ENCODE measurements at regions not wholly inside any gene's neighbourhood (a gene's known extent, or its start where the extent isn't known, plus 50 kb on each side); places are given as distances from the start of the nearest gene placed in this dataset.
"Not testable (repeated sequence)": the region's sequence is repeated elsewhere in the genome, so short reads cannot be mapped to it uniquely, and the experiment has no call there.

DNA sequence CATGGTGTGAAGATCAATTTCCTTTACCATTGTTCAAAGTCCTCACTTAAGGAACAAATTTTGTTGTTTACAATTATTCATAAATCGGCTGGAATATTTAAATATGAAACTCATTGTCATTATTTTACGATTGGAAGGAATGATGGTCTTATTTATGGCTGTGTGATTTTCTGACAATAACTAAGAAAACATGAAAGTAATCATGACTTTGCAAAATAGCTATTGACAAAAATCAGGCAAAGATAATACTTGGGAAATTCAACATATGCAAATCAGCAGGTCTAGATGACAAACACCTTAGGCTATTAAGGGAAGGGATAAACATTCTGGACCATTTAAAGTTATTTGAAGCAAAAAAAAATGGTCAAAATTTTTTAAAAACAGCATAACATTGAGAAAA is 654.8 kb upstream of the CNTN5 start:
- H3K9me3 ChIP-seq: no peaks in the 10 kb centered on the region
- no peaks in the 10 kb centered on the region for H3K27me3 ChIP-seq
- TF ChIP-seq, protein P1, sequence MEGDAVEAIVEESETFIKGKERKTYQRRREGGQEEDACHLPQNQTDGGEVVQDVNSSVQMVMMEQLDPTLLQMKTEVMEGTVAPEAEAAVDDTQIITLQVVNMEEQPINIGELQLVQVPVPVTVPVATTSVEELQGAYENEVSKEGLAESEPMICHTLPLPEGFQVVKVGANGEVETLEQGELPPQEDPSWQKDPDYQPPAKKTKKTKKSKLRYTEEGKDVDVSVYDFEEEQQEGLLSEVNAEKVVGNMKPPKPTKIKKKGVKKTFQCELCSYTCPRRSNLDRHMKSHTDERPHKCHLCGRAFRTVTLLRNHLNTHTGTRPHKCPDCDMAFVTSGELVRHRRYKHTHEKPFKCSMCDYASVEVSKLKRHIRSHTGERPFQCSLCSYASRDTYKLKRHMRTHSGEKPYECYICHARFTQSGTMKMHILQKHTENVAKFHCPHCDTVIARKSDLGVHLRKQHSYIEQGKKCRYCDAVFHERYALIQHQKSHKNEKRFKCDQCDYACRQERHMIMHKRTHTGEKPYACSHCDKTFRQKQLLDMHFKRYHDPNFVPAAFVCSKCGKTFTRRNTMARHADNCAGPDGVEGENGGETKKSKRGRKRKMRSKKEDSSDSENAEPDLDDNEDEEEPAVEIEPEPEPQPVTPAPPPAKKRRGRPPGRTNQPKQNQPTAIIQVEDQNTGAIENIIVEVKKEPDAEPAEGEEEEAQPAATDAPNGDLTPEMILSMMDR (IDR thresholded peaks at IDR 0.05; ENCODE audit: low read depth, low read length): no peak
- no peaks in the 10 kb centered on the region for H3K4me1 ChIP-seq
- H3K36me3 ChIP-seq: no peaks in the 10 kb centered on the region
- DNase-seq: no peak
- H3K4me3 ChIP-seq (ENCODE audit: low read depth, low read length): no peak overlapping the region

DNA sequence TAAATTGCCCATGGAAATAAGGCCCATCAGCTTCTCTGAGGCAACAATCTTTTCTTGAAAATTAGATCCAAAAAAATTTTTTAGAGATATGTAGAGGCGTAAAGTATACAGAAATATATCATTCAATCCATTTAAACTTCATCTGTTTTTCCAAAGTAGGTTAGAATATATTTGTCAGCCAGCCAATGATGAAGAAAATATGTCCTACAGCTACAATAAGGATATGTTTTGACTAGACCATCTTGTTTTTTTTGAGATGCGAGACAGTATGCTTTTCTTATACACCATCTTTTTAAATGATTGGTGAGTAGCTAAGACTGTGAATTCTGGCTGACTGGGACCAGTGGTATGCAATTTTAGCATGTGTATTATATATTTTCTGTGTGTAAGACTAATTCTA is 630.4 kb upstream of the CNTN5 start:
- Histone ChIP-seq H3K4me1 (no peaks in the 10 kb centered on the region), H3K36me3 (no peaks in the 10 kb centered on the region), H3K4me3 (ENCODE audit: low read depth, low read length) (no peak overlapping the region), H3K9me3 (no peaks in the 10 kb centered on the region; the same call in 1 of the 2 replicates), H3K27me3 (no peaks in the 10 kb centered on the region)
- no peak for DNase-seq
- TF ChIP-seq, protein P1 (IDR thresholded peaks at IDR 0.05; ENCODE audit: low read depth, low read length): no peak

DNA sequence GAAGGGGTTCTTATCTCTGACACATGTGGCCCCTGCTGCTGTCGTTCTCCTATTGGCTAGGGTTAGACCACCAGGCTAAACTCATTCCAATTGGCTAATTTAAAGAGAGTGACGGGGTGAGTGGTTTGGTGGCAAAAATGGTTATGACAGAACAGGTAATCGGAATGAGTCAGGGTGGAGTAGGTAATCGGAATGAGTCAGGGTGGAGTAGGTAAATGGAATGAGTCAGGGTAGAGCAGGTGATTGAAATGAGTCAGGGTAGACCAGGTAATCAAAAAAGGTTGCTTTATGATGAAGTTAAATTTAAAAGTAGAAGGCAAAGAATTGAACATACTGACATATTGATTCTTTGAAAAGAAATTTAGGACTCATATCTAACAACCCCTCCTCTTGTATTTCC is 626.2 kb upstream of the CNTN5 start:
- not testable (repeated sequence) for H3K9me3 ChIP-seq; H3K4me3 ChIP-seq (ENCODE audit: low read depth, low read length); H3K27me3 ChIP-seq; DNase-seq; H3K4me1 ChIP-seq; H3K36me3 ChIP-seq

DNA sequence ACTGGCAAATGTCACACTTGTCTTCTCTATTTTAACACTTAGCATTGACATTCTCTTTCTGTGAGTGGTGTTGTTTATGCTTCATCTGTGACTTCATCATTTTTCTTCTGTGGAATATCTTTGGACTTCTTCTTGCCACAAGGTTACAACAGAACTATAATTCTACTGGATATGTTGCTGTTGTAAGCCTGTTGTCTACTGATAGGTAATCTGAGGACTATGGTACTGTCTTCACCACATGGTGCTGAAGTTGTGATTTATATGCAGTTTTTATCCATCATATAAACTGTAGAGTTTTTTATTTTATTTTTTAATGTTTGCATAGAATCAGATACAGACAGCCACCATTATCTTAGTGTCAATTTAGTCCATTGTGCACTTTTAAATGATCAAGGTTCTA is 622.2 kb upstream of the CNTN5 start:
- TF ChIP-seq, protein P1 (IDR thresholded peaks at IDR 0.05; ENCODE audit: low read depth, low read length): no peak
- Histone ChIP-seq H3K27me3 (no peaks in the 10 kb centered on the region), H3K4me1 (no peaks in the 10 kb centered on the region), H3K4me3 (ENCODE audit: low read depth, low read length) (no peak overlapping the region), H3K36me3 (no peaks in the 10 kb centered on the region), H3K9me3 (no peaks in the 10 kb centered on the region)
- no peak for DNase-seq

DNA sequence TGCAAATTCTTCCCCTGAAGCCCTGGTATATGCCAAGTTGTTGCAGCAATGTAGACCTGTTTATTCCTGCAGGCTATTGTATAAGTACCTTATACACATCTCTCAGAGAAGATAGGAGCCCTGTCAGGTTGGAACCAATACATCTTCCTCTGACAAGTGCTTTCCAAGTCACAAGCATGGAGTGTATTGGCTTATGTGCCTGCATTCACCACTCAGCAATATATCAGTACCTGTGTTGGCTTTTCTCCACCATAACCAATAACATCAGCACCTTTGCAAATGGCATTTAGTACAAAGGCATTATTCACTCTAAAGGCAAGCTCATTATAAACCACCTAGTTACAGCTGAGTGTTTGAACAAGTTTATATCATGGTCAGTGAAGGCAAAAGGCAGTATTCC is 611.7 kb upstream of the CNTN5 start:
- no peaks in the 10 kb centered on the region for H3K36me3 ChIP-seq
- TF ChIP-seq, protein P1 (IDR thresholded peaks at IDR 0.05; ENCODE audit: low read depth, low read length): no peak
- no peaks in the 10 kb centered on the region for H3K27me3 ChIP-seq
- no peaks in the 10 kb centered on the region for H3K9me3 ChIP-seq
- no peak for DNase-seq
- no peak overlapping the region for H3K4me3 ChIP-seq (ENCODE audit: low read depth, low read length)
- no peaks in the 10 kb centered on the region for H3K4me1 ChIP-seq

DNA sequence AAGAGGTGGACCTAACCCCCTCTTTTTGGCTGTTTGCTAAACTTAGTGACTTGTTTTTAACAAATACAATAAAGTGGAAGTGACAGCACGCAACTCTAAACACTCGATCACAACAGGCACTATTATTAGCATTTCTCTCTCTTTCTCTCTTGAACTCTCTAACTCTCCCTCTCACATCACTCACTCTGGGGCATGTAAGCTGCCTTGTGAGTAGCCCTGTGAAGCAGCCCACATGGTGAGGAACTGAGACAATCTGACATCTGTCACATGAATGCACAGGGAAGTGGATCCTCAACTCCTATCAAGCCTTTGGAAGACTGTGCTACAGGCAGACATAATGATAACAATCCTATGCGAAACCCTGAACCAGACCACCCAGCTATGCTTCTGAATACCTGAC is 609.0 kb upstream of the CNTN5 start:
- DNase-seq: no peak
- TF ChIP-seq, protein P1 (IDR thresholded peaks at IDR 0.05; ENCODE audit: low read depth, low read length): no peak
- Histone ChIP-seq H3K9me3 (no peaks in the 10 kb centered on the region), H3K4me1 (no peaks in the 10 kb centered on the region), H3K4me3 (ENCODE audit: low read depth, low read length) (no peak overlapping the region), H3K27me3 (no peaks in the 10 kb centered on the region), H3K36me3 (no peaks in the 10 kb centered on the region)

DNA sequence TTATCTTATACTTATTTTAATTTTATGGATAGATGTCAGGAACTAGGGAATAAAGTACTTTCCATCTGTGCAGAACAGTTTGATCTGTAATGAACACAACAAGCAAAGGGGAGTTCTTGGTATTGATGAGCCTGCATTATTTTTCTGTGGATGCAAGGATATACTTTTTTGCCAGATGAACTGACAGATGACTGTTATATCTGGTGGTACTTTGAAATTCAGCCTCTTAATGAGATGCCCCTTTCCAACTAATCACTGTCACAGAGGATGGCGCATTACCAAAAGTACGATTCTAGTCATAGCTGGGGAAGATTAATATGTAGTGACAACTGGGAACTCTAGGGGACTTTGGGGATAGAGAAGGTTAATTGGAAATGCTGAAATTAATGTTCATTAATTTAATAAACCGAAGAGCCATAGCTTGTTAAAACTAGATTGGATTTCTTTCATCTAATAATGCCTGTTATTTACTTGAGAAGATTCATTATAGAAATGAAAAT is 603.4 kb upstream of the CNTN5 start:
- Histone ChIP-seq H3K27me3 (no peaks in the 10 kb centered on the region), H3K4me1 (no peaks in the 10 kb centered on the region), H3K36me3 (no peaks in the 10 kb centered on the region), H3K9me3 (no peaks in the 10 kb centered on the region), H3K4me3 (ENCODE audit: low read depth, low read length) (no peak overlapping the region)
- no peak for DNase-seq
- TF ChIP-seq, protein P1 (IDR thresholded peaks at IDR 0.05; ENCODE audit: low read depth, low read length): no peak

Measured in BE2C (cell line).